GM06990 (cell line): ENCODE measurements at regions not wholly inside any gene's neighbourhood (a gene's known extent, or its start where the extent isn't known, plus 50 kb on each side); places are given as distances from the start of the nearest gene placed in this dataset.
"Not testable (repeated sequence)": the region's sequence is repeated elsewhere in the genome, so short reads cannot be mapped to it uniquely, and the experiment has no call there.

ENCODE experiments used
- DNase-seq: peaks from one replicate; pipeline ENCODE4 v3.0.0-alpha.2; 2011; ENCODE audit not compliant: insufficient read length; ENCODE audit errors: extremely low read depth
- H3K27me3 ChIP-seq: replicated peaks from 2 replicates; pipeline ENCODE4 v1.6.0; 2011; ENCODE audit warnings: low read length; ENCODE audit not compliant: control insufficient read depth, insufficient read depth
- H3K36me3 ChIP-seq: 2 replicates; pipeline ENCODE4 v1.5.1; 2011; ENCODE audit warnings: low read length; ENCODE audit not compliant: control insufficient read depth, insufficient read depth
- H3K4me3 ChIP-seq: replicated peaks from 2 replicates; pipeline ENCODE4 v1.5.1; 2011; ENCODE audit warnings: low read depth, mild to moderate bottlenecking, control low read depth, low read length
- CTCF ChIP-seq: IDR thresholded peaks from 2 replicates; pipeline ENCODE4 v1.5.1; 2011; ENCODE audit warnings: low read length, control low read depth, mild to moderate bottlenecking, inconsistent platforms; ENCODE audit not compliant: insufficient read depth, poor library complexity, severe bottlenecking

GRCh38 chr7:96861-97260, 95.5 kb upstream of the FAM20C start:
- H3K36me3 ChIP-seq, result no peaks in the 10 kb centered on the region
- H3K4me3 ChIP-seq, result no peak overlapping the region
- DNase-seq, result no peak
- H3K27me3 ChIP-seq, result peaks cover 1% of the 10 kb centered on the region; the same call in 1 of the 2 replicates
- no peak for TF ChIP-seq CTCF

GRCh38 chr7:97310-97841, 95.0 kb upstream of the FAM20C start:
- Histone ChIP-seq H3K27me3 (peaks cover 1% of the 10 kb centered on the region; the same call in 1 of the 2 replicates), H3K36me3 (no peaks in the 10 kb centered on the region), H3K4me3 (no peak overlapping the region)
- no peak for TF ChIP-seq CTCF
- no peak for DNase-seq

DNA sequence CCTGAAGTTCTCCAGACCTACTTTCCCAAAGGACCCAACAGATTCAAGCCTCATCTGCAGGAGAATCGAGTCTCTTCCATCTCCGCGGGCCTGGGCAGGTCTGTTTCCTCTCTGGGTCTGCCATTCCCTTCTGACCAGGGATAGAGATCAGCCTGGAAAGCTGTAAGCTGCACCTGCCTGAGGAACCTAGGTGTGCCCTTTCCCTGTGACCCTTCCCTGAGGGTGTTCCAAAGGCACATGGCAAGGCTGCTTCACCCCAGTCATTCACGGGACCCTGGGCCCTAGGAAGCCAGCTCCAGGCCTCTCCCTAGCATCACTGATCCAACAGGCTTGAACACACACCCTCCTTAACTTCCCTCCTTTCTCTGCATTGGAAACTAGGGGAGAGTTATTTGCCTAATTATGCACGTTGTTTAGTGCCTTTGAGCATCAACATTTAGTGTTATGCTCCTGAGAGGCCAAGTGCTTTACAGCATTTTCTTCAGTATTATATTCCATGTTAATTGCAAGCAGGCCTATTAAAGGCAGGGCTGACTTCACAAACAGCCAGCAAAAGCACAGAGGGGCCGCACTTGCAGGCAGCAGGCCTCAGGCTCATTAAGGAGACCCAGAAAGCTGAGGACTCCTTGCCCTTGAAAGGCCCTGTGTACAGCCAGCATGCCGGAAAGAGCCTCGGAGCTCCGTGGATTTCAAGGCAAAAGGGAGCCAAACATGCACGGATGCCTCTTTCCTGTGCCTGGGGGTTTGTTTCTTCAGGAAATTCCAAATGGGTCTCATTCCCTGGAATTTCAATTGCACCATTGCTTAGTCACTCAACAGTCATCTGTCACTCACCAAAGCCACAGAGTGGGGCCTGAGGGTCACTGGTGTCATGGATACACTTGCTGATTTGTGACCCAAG, 91.0 kb upstream of the FAM20C start:
- Histone ChIP-seq H3K27me3 (peaks cover 1% of the 10 kb centered on the region; the same call in 1 of the 2 replicates), H3K36me3 (no peaks in the 10 kb centered on the region), H3K4me3 (no peak overlapping the region)
- TF ChIP-seq CTCF, result no peak
- DNase-seq, result no peak

DNA sequence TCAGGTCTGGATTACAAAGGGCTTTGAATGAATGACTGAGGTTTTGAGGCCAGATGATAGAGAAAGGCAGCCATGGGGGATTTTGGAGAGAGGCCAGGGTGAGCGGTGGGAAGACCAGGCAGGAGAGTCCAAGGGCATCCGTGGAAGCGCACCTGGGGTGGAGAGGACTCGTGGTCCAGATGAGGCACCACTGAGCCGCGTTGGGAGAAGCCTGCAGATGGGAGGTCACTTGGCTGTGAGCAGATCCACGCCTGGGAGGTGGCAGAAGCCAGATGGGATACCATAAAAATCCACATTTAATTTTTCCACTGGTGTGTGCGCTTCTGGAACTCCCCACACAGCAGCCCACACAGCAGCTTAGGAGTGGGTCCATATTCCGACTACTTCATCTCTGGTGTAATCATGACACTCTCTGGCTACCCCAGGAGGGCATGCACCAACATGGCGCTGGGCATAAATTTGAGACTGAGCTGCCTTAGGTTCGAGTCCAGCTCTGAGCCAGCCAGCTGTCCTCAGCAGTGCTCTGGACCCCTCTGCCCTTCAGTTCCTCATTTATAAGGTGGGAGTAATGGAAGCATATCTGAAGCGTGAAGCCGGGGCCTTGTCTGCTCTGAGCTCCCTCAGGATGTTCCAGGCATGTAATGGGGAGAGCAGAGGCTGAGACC, 90.2 kb upstream of the FAM20C start:
- DNase-seq, result no peak

DNA sequence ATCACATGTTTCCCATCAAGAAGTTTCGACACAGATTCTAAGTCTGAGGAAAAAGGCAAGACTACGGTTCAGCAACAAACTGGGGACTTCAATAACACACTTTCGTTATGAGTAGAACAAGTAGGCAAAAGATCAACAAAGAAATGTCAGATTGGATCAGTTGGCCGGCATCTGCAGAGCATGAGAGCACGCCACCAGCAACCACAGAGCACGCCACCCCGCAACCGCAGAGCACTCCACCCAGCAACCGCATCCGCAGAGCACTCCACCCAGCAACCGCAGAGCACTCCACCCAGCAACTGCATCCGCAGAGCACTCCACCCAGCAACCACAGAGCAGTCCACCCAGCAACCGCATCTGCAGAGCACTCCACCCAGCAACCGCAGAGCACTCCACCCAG, 89.7 kb upstream of the FAM20C start:
- no peak overlapping the region for H3K4me3 ChIP-seq
- no peaks in the 10 kb centered on the region for H3K36me3 ChIP-seq
- peaks cover 1% of the 10 kb centered on the region; the same call in 1 of the 2 replicates for H3K27me3 ChIP-seq
- no peak for TF ChIP-seq CTCF
- no peak for DNase-seq

More for the DNA sequence above, 90.2 kb upstream of the FAM20C start:
- TF ChIP-seq CTCF, result no peak
- no peak overlapping the region for H3K4me3 ChIP-seq
- H3K36me3 ChIP-seq, result no peaks in the 10 kb centered on the region
- peaks cover 1% of the 10 kb centered on the region; the same call in 1 of the 2 replicates for H3K27me3 ChIP-seq

DNA sequence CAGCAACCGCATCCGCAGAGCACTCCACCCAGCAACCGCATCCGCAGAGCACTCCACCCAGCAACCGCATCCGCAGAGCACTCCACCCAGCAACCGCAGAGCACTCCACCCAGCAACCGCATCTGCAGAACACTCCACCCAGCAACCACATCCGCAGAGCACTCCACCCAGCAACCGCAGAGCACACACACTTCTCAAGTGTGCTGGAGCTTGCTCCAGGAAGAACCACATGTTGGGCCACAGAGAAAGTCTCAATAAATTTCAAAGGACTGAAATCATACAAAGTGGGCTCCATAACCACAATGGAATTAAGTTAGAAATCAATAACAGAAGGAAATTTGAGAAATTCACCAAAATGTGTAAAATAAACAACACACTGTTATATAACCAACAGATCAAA, 88.4 kb upstream of the FAM20C start:
- not testable (repeated sequence) for H3K27me3 ChIP-seq, H3K4me3 ChIP-seq, DNase-seq, H3K36me3 ChIP-seq
